HG03280 (cell line): ENCODE measurements at regions not wholly inside any gene's neighbourhood (a gene's known extent, or its start where the extent isn't known, plus 50 kb on each side); places are given as distances from the start of the nearest gene placed in this dataset.

Experiments used
- ATAC-seq: cut with Tn5 transposase; IDR thresholded peaks from one replicate; pipeline ENCODE4 v1.9.1; 2021; ENCODE audit warnings: mild to moderate bottlenecking, moderate library complexity; ENCODE audit not compliant: unreplicated experiment

GRCh38 chr20:48166082-48166835, 381.0 kb upstream of the SULF2 start:
- ATAC-seq, result no peak

- ATAC-seq, result no peak
Measured at GRCh38 chr20:48165401-48165685, 380.1 kb upstream of the SULF2 start.

- ATAC-seq, result no peak
Measured at GRCh38 chr20:48164566-48165400, 379.5 kb upstream of the SULF2 start.

GRCh38 chr20:48164034-48164433, 378.8 kb upstream of the SULF2 start:
- ATAC-seq, result no peak

GRCh38 chr20:48163505-48163904, 378.2 kb upstream of the SULF2 start:
- ATAC-seq, result no peak

GRCh38 chr20:48162621-48163020, 377.3 kb upstream of the SULF2 start:
- ATAC-seq, result no peak

- no peak for ATAC-seq
Measured at GRCh38 chr20:48159145-48160008, 374.1 kb upstream of the SULF2 start.

GRCh38 chr20:48158014-48158413, 372.7 kb upstream of the SULF2 start:
- no peak for ATAC-seq

- no peak for ATAC-seq
Measured at GRCh38 chr20:48156951-48157700, 371.8 kb upstream of the SULF2 start.

GRCh38 chr20:48156521-48156920, 371.2 kb upstream of the SULF2 start:
- ATAC-seq, result no peak

GRCh38 chr20:48155268-48155667, 370.0 kb upstream of the SULF2 start:
- ATAC-seq, result no peak

GRCh38 chr20:48154040-48154765, 368.9 kb upstream of the SULF2 start:
- ATAC-seq, result no peak

- no peak for ATAC-seq
Measured at GRCh38 chr20:48153523-48153922, 368.2 kb upstream of the SULF2 start.

GRCh38 chr20:48153103-48153502, 367.8 kb upstream of the SULF2 start:
- no peak for ATAC-seq

GRCh38 chr20:48150568-48150967, 365.3 kb upstream of the SULF2 start:
- ATAC-seq, result no peak

- ATAC-seq, result no peak
Measured at GRCh38 chr20:48149902-48150301, 364.6 kb upstream of the SULF2 start.

GRCh38 chr20:48148916-48149672, 363.8 kb upstream of the SULF2 start:
- no peak for ATAC-seq

GRCh38 chr20:48148020-48148419, 362.7 kb upstream of the SULF2 start:
- no peak for ATAC-seq

GRCh38 chr20:48147311-48147710, 362.0 kb upstream of the SULF2 start:
- ATAC-seq, result no peak
